ENCODE measurements at regions not wholly inside any gene's neighbourhood (a gene's known extent, or its start where the extent isn't known, plus 50 kb on each side); places are given as distances from the start of the nearest gene placed in this dataset.

GRCh38 chr3:96017556-96017955 is 796.8 kb upstream of the EPHA6 start:
- no peak overlapping the region for H3K27ac ChIP-seq
- no peak for TF ChIP-seq CTCF (conservative IDR thresholded peaks at IDR 0.05)

GRCh38 chr3:96022676-96023075 is 791.7 kb upstream of the EPHA6 start:
- no peak for TF ChIP-seq CTCF (conservative IDR thresholded peaks at IDR 0.05)

GRCh38 chr3:96027718-96028117 is 786.7 kb upstream of the EPHA6 start:
- no peak overlapping the region for H3K27ac ChIP-seq
- TF ChIP-seq CTCF (conservative IDR thresholded peaks at IDR 0.05): no peak

More at GRCh38 chr3:96022676-96023075, 791.7 kb upstream of the EPHA6 start:
- H3K27ac ChIP-seq: no peak overlapping the region

- H3K27ac ChIP-seq: no peak overlapping the region
- no peak for TF ChIP-seq CTCF (conservative IDR thresholded peaks at IDR 0.05)
Observed at GRCh38 chr3:96039632-96040031, 774.8 kb upstream of the EPHA6 start.

GRCh38 chr3:96059301-96059700 is 755.1 kb upstream of the EPHA6 start:
- no peak overlapping the region for H3K27ac ChIP-seq
- no peak for TF ChIP-seq CTCF (conservative IDR thresholded peaks at IDR 0.05)

- H3K27ac ChIP-seq: no peak overlapping the region
- no peak for TF ChIP-seq CTCF (conservative IDR thresholded peaks at IDR 0.05)
Observed at GRCh38 chr3:96069065-96069464, 745.3 kb upstream of the EPHA6 start.

- no peak for TF ChIP-seq CTCF (conservative IDR thresholded peaks at IDR 0.05)
- no peak overlapping the region for H3K27ac ChIP-seq
Observed at GRCh38 chr3:96070678-96071077, 743.7 kb upstream of the EPHA6 start.

- no peak for TF ChIP-seq CTCF (conservative IDR thresholded peaks at IDR 0.05)
Observed at GRCh38 chr3:96071097-96071496, 743.3 kb upstream of the EPHA6 start.

More at GRCh38 chr3:96071097-96071496, 743.3 kb upstream of the EPHA6 start:
- H3K27ac ChIP-seq: no peak overlapping the region
